Progenitor cell of endocrine pancreas (in vitro differentiated cells): ENCODE measurements at regions not wholly inside any gene's neighbourhood (a gene's known extent, or its start where the extent isn't known, plus 50 kb on each side); places are given as distances from the start of the nearest gene placed in this dataset.

Source experiments
- DNase-seq: peaks from one replicate; pipeline ENCODE4 v3.0.0; 2021; ENCODE audit warnings: low spot score; ENCODE audit not compliant: unreplicated experiment
- H3K27ac Mint-ChIP-seq: 2 replicates; pipeline ENCODE4 v1.8.0; 2021; ENCODE audit warnings: mild to moderate bottlenecking, moderate library complexity, mixed read lengths
- H3K27me3 Mint-ChIP-seq: 2 replicates; pipeline ENCODE4 v1.8.0; 2021; ENCODE audit warnings: mixed read lengths
- H3K36me3 Mint-ChIP-seq: 2 replicates; pipeline ENCODE4 v1.8.0; 2022; ENCODE audit warnings: mixed read lengths; ENCODE audit not compliant: insufficient read depth
- H3K4me1 Mint-ChIP-seq: 2 replicates; pipeline ENCODE4 v1.8.0; 2021; ENCODE audit warnings: low read depth, mixed read lengths
- H3K4me3 Mint-ChIP-seq: 2 replicates; pipeline ENCODE4 v1.8.0; 2021; ENCODE audit warnings: low read depth, mild to moderate bottlenecking, moderate library complexity, mixed read lengths
- H3K9me3 Mint-ChIP-seq: 2 replicates; pipeline ENCODE4 v1.8.0; 2021; ENCODE audit warnings: low read depth, mixed read lengths
- CTCF ChIP-seq: fragments of 200-600 bp; sonication (generic); IDR thresholded peaks from one replicate; pipeline ENCODE4 v1.5.0; 2021; ENCODE audit warnings: antibody characterized with exemption, mild to moderate bottlenecking; ENCODE audit not compliant: unreplicated experiment

GRCh38 chr11:76298255-76298654, 82.7 kb downstream of the THAP12 start:
- no peaks in the 10 kb centered on the region for H3K36me3 Mint-ChIP-seq
- H3K9me3 Mint-ChIP-seq, result no peaks in the 10 kb centered on the region
- no peak for TF ChIP-seq CTCF
- H3K27ac Mint-ChIP-seq, result no peak overlapping the region
- no peaks in the 10 kb centered on the region for H3K4me1 Mint-ChIP-seq
- no peak overlapping the region for H3K4me3 Mint-ChIP-seq
- no peak for DNase-seq
- H3K27me3 Mint-ChIP-seq, result peaks cover 19% of the 10 kb centered on the region

- H3K9me3 Mint-ChIP-seq, result no peaks in the 10 kb centered on the region
- no peak overlapping the region for H3K4me3 Mint-ChIP-seq
- peaks cover 11% of the 10 kb centered on the region for H3K27me3 Mint-ChIP-seq
- no peaks in the 10 kb centered on the region for H3K4me1 Mint-ChIP-seq
- no peak for DNase-seq
- no peaks in the 10 kb centered on the region for H3K36me3 Mint-ChIP-seq
- H3K27ac Mint-ChIP-seq, result no peak overlapping the region
- TF ChIP-seq CTCF, result no peak
Observed at GRCh38 chr11:76296731-76297542, 84.0 kb downstream of the THAP12 start.

- TF ChIP-seq CTCF, result no peak
- Mint-ChIP-seq H3K27me3 (no peaks in the 10 kb centered on the region), H3K9me3 (no peaks in the 10 kb centered on the region), H3K27ac (no peak overlapping the region), H3K4me1 (no peaks in the 10 kb centered on the region), H3K4me3 (no peak overlapping the region), H3K36me3 (no peaks in the 10 kb centered on the region)
- DNase-seq, result no peak
Observed at GRCh38 chr11:76293189-76293631, 86.9 kb upstream of the WNT11 start.

- no peak for TF ChIP-seq CTCF
- Mint-ChIP-seq H3K9me3 (no peaks in the 10 kb centered on the region), H3K27ac (no peak overlapping the region), H3K36me3 (no peaks in the 10 kb centered on the region), H3K27me3 (no peaks in the 10 kb centered on the region), H3K4me1 (no peaks in the 10 kb centered on the region), H3K4me3 (no peak overlapping the region)
- no peak for DNase-seq
Observed at GRCh38 chr11:76292583-76293188, 86.4 kb upstream of the WNT11 start.

DNA sequence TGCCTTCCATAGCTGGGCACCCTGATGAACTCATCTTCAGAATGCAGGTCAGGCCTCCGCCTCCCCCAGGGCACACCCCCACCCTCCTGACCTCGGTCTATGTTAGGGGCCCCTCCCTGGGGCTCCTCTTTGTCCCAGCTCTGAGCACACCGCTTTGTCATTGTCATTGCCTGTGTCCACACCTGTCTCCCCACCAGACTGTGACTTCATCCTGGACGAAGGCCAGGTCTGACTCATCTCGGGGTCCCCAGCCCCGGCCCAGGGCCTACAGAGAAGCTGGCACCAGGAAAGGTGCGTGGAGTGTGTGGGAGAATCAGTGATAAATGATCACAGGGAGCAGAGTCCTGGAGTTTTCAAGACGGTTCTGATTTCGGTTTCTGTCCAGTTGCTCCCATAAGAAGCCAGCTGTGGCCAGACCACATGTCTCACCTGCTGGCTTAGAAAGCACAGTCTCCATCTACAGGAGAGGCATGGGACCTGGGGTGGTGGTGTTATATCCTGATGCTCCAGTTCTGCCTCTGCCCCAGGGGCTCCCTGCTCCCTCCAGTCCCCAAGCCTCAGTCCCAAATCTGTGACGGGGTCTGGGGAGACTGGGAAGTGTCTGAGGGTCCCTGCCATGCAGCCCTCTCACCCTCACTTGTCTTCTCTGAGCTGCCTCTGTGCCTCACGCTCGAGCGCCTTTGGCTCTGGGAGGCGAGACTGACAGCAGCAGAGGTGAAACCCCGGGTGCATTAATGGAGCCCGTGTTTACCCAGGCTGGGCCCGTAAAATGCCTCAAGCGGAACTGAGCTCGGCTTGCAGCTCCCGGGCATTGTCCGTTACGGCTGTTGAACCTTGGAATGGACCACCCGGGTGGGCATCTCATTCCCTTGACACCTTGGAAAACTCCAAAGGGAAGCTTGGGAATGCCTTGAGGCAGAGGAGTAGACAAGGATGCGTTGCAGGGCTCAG, 85.5 kb upstream of the WNT11 start:
- no peak for DNase-seq
- H3K4me1 Mint-ChIP-seq, result no peaks in the 10 kb centered on the region
- H3K4me3 Mint-ChIP-seq, result no peak overlapping the region
- no peaks in the 10 kb centered on the region for H3K9me3 Mint-ChIP-seq
- no peak overlapping the region for H3K27ac Mint-ChIP-seq
- TF ChIP-seq CTCF, result no peak
- H3K27me3 Mint-ChIP-seq, result peaks cover 4% of the 10 kb centered on the region
- H3K36me3 Mint-ChIP-seq, result no peaks in the 10 kb centered on the region
